ENCODE measurements at regions not wholly inside any gene's neighbourhood (a gene's known extent, or its start where the extent isn't known, plus 50 kb on each side); places are given as distances from the start of the nearest gene placed in this dataset.

DNA sequence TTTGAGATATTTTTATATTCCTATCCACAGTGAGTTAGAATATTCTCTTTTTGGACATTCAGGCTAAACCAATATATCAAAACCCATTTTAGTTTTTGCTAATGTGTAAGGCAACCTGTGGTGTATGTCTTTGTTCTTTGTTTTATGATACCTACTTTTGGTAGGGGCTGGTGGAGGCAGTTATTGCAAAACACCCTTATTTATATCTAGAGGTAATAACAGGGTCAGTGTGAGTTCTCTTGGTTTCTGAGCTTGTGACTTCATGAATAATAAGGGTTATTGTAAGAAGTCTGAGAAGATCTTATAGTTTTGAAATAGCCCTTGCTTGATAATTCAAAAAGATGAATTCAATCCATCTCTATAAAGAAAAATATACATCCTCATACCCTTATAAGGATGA, 235.1 kb upstream of the LRIG3 start:
- TF ChIP-seq, protein P1, sequence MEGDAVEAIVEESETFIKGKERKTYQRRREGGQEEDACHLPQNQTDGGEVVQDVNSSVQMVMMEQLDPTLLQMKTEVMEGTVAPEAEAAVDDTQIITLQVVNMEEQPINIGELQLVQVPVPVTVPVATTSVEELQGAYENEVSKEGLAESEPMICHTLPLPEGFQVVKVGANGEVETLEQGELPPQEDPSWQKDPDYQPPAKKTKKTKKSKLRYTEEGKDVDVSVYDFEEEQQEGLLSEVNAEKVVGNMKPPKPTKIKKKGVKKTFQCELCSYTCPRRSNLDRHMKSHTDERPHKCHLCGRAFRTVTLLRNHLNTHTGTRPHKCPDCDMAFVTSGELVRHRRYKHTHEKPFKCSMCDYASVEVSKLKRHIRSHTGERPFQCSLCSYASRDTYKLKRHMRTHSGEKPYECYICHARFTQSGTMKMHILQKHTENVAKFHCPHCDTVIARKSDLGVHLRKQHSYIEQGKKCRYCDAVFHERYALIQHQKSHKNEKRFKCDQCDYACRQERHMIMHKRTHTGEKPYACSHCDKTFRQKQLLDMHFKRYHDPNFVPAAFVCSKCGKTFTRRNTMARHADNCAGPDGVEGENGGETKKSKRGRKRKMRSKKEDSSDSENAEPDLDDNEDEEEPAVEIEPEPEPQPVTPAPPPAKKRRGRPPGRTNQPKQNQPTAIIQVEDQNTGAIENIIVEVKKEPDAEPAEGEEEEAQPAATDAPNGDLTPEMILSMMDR (IDR thresholded peaks at IDR 0.05) = no peak
- no peak for TF ChIP-seq POLR2A (IDR thresholded peaks at IDR 0.05)
